Panc1 (cell line): ENCODE measurements at regions not wholly inside any gene's neighbourhood (a gene's known extent, or its start where the extent isn't known, plus 50 kb on each side); places are given as distances from the start of the nearest gene placed in this dataset.

Source experiments
- ATAC-seq: fragments of 200-7000 bp; cut with Tn5 transposase; 2 replicates; pipeline ENCODE4 v1.9.1; 2020; ENCODE audit warnings: mild to moderate bottlenecking, moderate library complexity
- BruUV-seq: library from RNA; stranded (reverse); fragments of 400-500 nt; replicated peaks from 2 replicates; lab custom pipeline; 2021; lab: Mats Ljungman, UMichigan
- CTCF ChIA-PET: fragments of 300-600 bp; sonication (Branson Sonifier 250); formaldehyde crosslinking; loops from one replicate; lab custom pipeline; 2022; ENCODE audit warnings: antibody characterized with exemption; lab: Charles Lee
- POLR2A ChIA-PET: fragments of 300-600 bp; sonication (Branson Sonifier 250); formaldehyde crosslinking; loops from one replicate; lab custom pipeline; 2022; ENCODE audit warnings: antibody characterized with exemption; lab: Charles Lee
- DNase-seq: peaks from one replicate; pipeline ENCODE4 v3.0.0-alpha.2; 2010; ENCODE audit warnings: low read depth, low spot score
- H3K27ac ChIP-seq: 2 replicates; pipeline ENCODE4 v1.5.1; 2011; ENCODE audit warnings: mild to moderate bottlenecking, low read length, inconsistent platforms
- H3K27me3 ChIP-seq: fragments of 200-500 bp; sonication (Bioruptor generic); 2 replicates; pipeline ENCODE4 v1.6.0; 2014; ENCODE audit warnings: low read length, inconsistent platforms; ENCODE audit not compliant: control insufficient read depth, insufficient read depth
- H3K36me3 ChIP-seq: fragments of 200-500 bp; sonication (Bioruptor generic); 2 replicates; pipeline ENCODE4 v1.5.1; 2014; ENCODE audit warnings: inconsistent platforms, mild to moderate bottlenecking, low read length, moderate library complexity; ENCODE audit not compliant: control insufficient read depth, insufficient read depth
- H3K4me1 ChIP-seq: 2 replicates; pipeline ENCODE4 v1.5.1; 2011; ENCODE audit warnings: inconsistent platforms, mild to moderate bottlenecking, low read length, moderate library complexity; ENCODE audit not compliant: control insufficient read depth, insufficient read depth
- H3K4me3 ChIP-seq, 2 experiments: 2 replicates each; pipeline ENCODE4 v1.5.1; 2011 to 2012; ENCODE audit warnings: low read depth in 2 of 2, low read length in 2 of 2, mild to moderate bottlenecking in 2 of 2, inconsistent platforms in 1 of 2, moderate library complexity in 1 of 2
- H3K9me3 ChIP-seq: fragments of 200-500 bp; sonication (Bioruptor generic); 2 replicates; pipeline ENCODE4 v1.5.1; 2014; ENCODE audit warnings: low read depth, mild to moderate bottlenecking, inconsistent platforms, low read length, moderate library complexity; ENCODE audit not compliant: control insufficient read depth, insufficient read depth
- POLR2AphosphoS5 ChIP-seq: IDR thresholded peaks from 2 replicates; pipeline ENCODE4 v1.6.1; 2012; ENCODE audit warnings: mild to moderate bottlenecking, low read depth, low read length, moderate library complexity
- SIN3A ChIP-seq: IDR thresholded peaks from 2 replicates; pipeline ENCODE4 v1.6.1; 2012; ENCODE audit warnings: low read depth, mild to moderate bottlenecking, low read length, moderate library complexity, borderline replicate concordance; ENCODE audit not compliant: insufficient read depth
- TCF7L2 ChIP-seq: IDR thresholded peaks from 2 replicates; pipeline ENCODE4 v1.6.1; 2011; ENCODE audit warnings: mild to moderate bottlenecking, low read depth, low read length, inconsistent platforms
- in situ Hi-C: cut with HindIII; loops from 2 replicates; pipeline ENCODE4 v1.10.0; 2016; ENCODE audit warnings: low sequenced_read_pairs, low pct_unique_long_range_greater_than_20kb
- intact Hi-C: fragments of 100-400 bp; cut with micrococcal nuclease; formaldehyde crosslinking; loops from one replicate; pipeline ENCODE4 v1.10.0; 2022; ENCODE audit not compliant: unreplicated experiment
- TF ChIP-seq, protein P1 (sequence below): fragments of 450-650 bp; IDR thresholded peaks from 2 replicates; pipeline ENCODE4 v1.5.1; 2017; ENCODE audit warnings: mild to moderate bottlenecking
- TF ChIP-seq, protein P2 (sequence below), 2 experiments: IDR thresholded peaks; 2 replicates each; pipeline ENCODE4 v1.6.1; 2011 to 2012; ENCODE audit warnings: low read depth in 2 of 2, control low read depth in 1 of 2, low read length in 1 of 2, mild to moderate bottlenecking in 1 of 2, moderate library complexity in 1 of 2; ENCODE audit not compliant: insufficient read depth in 1 of 2

DNA sequence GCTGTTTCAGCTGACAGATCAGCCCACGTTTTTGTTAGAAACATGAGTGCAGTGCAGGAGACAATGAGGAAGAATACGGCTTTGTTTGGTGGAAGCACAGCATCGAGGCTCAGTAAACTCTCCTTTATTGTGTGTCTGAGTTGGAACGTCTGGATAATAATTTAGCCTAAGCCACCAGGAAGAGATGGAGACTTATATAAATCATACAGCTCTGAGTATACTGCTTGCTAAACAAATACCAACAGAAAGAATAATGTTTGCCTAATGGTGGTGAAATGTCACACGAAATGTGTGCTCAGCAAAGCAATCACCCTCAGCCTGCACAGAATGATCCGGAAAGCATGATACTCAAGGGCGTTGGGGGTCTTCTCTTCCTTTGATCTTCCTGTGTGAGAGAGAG lies 664.1 kb upstream of the ADARB2 start:
- Histone ChIP-seq H3K27me3 (no peaks in the 10 kb centered on the region), H3K4me3 (no peak overlapping the region), H3K27ac (no peak overlapping the region), H3K36me3 (no peaks in the 10 kb centered on the region), H3K9me3 (no peaks in the 10 kb centered on the region), H3K4me1 (no peaks in the 10 kb centered on the region)
- in situ Hi-C loops (no loop called here), intact Hi-C loops (no loop called here)
- ATAC-seq (no peak), DNase-seq (no peak)
- BruUV-seq = no TSS peak
- POLR2A ChIA-PET = no interaction called here
- TF ChIP-seq TCF7L2 = no peak
- TF ChIP-seq, protein P1, sequence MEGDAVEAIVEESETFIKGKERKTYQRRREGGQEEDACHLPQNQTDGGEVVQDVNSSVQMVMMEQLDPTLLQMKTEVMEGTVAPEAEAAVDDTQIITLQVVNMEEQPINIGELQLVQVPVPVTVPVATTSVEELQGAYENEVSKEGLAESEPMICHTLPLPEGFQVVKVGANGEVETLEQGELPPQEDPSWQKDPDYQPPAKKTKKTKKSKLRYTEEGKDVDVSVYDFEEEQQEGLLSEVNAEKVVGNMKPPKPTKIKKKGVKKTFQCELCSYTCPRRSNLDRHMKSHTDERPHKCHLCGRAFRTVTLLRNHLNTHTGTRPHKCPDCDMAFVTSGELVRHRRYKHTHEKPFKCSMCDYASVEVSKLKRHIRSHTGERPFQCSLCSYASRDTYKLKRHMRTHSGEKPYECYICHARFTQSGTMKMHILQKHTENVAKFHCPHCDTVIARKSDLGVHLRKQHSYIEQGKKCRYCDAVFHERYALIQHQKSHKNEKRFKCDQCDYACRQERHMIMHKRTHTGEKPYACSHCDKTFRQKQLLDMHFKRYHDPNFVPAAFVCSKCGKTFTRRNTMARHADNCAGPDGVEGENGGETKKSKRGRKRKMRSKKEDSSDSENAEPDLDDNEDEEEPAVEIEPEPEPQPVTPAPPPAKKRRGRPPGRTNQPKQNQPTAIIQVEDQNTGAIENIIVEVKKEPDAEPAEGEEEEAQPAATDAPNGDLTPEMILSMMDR = no peak
- TF ChIP-seq SIN3A = no peak
- no peak for TF ChIP-seq POLR2AphosphoS5
- TF ChIP-seq, protein P2, sequence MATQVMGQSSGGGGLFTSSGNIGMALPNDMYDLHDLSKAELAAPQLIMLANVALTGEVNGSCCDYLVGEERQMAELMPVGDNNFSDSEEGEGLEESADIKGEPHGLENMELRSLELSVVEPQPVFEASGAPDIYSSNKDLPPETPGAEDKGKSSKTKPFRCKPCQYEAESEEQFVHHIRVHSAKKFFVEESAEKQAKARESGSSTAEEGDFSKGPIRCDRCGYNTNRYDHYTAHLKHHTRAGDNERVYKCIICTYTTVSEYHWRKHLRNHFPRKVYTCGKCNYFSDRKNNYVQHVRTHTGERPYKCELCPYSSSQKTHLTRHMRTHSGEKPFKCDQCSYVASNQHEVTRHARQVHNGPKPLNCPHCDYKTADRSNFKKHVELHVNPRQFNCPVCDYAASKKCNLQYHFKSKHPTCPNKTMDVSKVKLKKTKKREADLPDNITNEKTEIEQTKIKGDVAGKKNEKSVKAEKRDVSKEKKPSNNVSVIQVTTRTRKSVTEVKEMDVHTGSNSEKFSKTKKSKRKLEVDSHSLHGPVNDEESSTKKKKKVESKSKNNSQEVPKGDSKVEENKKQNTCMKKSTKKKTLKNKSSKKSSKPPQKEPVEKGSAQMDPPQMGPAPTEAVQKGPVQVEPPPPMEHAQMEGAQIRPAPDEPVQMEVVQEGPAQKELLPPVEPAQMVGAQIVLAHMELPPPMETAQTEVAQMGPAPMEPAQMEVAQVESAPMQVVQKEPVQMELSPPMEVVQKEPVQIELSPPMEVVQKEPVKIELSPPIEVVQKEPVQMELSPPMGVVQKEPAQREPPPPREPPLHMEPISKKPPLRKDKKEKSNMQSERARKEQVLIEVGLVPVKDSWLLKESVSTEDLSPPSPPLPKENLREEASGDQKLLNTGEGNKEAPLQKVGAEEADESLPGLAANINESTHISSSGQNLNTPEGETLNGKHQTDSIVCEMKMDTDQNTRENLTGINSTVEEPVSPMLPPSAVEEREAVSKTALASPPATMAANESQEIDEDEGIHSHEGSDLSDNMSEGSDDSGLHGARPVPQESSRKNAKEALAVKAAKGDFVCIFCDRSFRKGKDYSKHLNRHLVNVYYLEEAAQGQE (IDR thresholded peaks at IDR 0.05; ENCODE audit: insufficient read depth in 1 of 2, low read depth in 2 of 2, low read length in 1 of 2) = no peak
- CTCF ChIA-PET = no interaction called here

DNA sequence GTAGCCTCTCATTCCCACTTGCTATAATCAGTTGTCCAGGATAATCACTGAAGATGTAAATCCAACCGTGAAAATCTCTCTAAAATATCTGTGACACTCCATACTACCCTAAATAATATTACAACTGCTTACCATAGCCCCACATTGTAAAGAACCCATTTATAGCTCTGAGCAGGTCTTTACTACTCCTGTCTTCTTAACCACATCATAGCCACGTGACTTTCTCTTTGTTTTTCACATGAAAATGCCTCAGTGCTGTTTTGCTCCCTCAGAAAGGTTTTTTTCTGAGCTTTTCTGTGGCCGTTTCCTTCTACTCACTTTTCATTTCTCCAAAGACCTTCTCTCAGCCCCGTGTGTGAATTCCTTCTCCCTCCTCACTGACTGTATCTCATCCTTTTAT lies 662.2 kb upstream of the ADARB2 start:
- no peaks in the 10 kb centered on the region for H3K36me3 ChIP-seq
- POLR2A ChIA-PET = no interaction called here
- CTCF ChIA-PET = no interaction called here
- H3K27me3 ChIP-seq = no peaks in the 10 kb centered on the region
- TF ChIP-seq SIN3A = no peak
- TF ChIP-seq POLR2AphosphoS5 = no peak
- TF ChIP-seq, protein P2 (IDR thresholded peaks at IDR 0.05; ENCODE audit: insufficient read depth in 1 of 2, low read depth in 2 of 2, low read length in 1 of 2) = no peak
- no peak for TF ChIP-seq TCF7L2
- TF ChIP-seq, protein P1 = no peak
- BruUV-seq = no TSS peak
- no peak for DNase-seq
- H3K4me1 ChIP-seq = no peaks in the 10 kb centered on the region
- H3K9me3 ChIP-seq = no peaks in the 10 kb centered on the region
- in situ Hi-C loops = no loop called here
- H3K27ac ChIP-seq = no peak overlapping the region
- no peak overlapping the region for H3K4me3 ChIP-seq
- ATAC-seq = no peak
- intact Hi-C loops = no loop called here
